Prostate gland (tissue), 2 donors: ENCODE measurements at regions not wholly inside any gene's neighbourhood (a gene's known extent, or its start where the extent isn't known, plus 50 kb on each side); places are given as distances from the start of the nearest gene placed in this dataset.

Experiments
- DNase-seq: peaks from one replicate; pipeline ENCODE4 v3.0.0-alpha.2; 2019; ENCODE audit warnings: low spot score
- H3K27ac ChIP-seq, 2 donors: fragments of 200-600 bp; sonication (generic); 2 replicates each; pipeline ENCODE4 v1.5.1; 2017 to 2019
- H3K27me3 ChIP-seq: fragments of 200-600 bp; sonication (generic); replicated peaks from 2 replicates; pipeline ENCODE4 v1.5.1; 2019; ENCODE audit not compliant: insufficient read depth
- H3K36me3 ChIP-seq, 2 donors: fragments of 200-600 bp; sonication (generic); 1 replicate in 1 of 2; 2 replicates in 1 of 2; pipeline versions ENCODE4 v1.5.1 to v1.8.1; 2017 to 2019
- H3K4me1 ChIP-seq: fragments of 200-600 bp; sonication (generic); replicated peaks from 2 replicates; pipeline ENCODE4 v1.5.1; 2019
- H3K4me3 ChIP-seq, 2 donors: fragments of 200-600 bp; sonication (generic); 2 replicates each; pipeline ENCODE4 v1.5.1; 2017 to 2019
- H3K9me3 ChIP-seq: fragments of 200-600 bp; sonication (generic); 2 replicates; pipeline ENCODE4 v1.5.1; 2017
- CTCF ChIP-seq, 4 experiments: fragments of 200-600 bp in 2 of 4; fragments of 450-650 bp in 2 of 4; sonication (generic) in 2 of 4; IDR thresholded peaks; 1 replicate in 3 of 4; 2 replicates in 1 of 4; pipeline ENCODE4 v1.5.1; 2016 to 2019; ENCODE audit warnings: antibody characterized with exemption in 4 of 4, mild to moderate bottlenecking in 2 of 4, moderate library complexity in 2 of 4
- POLR2A ChIP-seq: fragments of 450-650 bp; IDR thresholded peaks from one replicate; pipeline ENCODE4 v1.6.1; 2016; ENCODE audit warnings: antibody characterized with exemption, mild to moderate bottlenecking
- POLR2AphosphoS5 ChIP-seq: sonication (generic); formaldehyde crosslinking; IDR thresholded peaks from one replicate; pipeline ENCODE4 v1.6.1; 2017; ENCODE audit warnings: antibody characterized with exemption
- WGBS: methylation state at CpG from one replicate; pipeline ENCODE4 v1.1.5; 2018; 5-methylcytosine and 5-hydroxymethylcytosine counted together
- intact Hi-C: fragments of 100-400 bp; cut with DNase I; formaldehyde crosslinking; loops from one replicate; pipeline ENCODE4 v1.14.2; 2022

- H3K9me3 ChIP-seq: no peaks in the 10 kb centered on the region
- H3K4me3 ChIP-seq: no peak overlapping the region
- 56% methylated on average over 2 of the region's 2 CpGs for WGBS
- no peak for TF ChIP-seq CTCF (IDR thresholded peaks at IDR 0.05)
- DNase-seq: no peak
- no peaks in the 10 kb centered on the region for H3K4me1 ChIP-seq
- no peaks in the 10 kb centered on the region for H3K27me3 ChIP-seq
- H3K36me3 ChIP-seq: no peaks in the 10 kb centered on the region
- H3K27ac ChIP-seq: no peak overlapping the region
- intact Hi-C loops: no loop called here
Observed at GRCh38 chr5:174275959-174276358, 230.5 kb downstream of the NSG2 start.

DNA sequence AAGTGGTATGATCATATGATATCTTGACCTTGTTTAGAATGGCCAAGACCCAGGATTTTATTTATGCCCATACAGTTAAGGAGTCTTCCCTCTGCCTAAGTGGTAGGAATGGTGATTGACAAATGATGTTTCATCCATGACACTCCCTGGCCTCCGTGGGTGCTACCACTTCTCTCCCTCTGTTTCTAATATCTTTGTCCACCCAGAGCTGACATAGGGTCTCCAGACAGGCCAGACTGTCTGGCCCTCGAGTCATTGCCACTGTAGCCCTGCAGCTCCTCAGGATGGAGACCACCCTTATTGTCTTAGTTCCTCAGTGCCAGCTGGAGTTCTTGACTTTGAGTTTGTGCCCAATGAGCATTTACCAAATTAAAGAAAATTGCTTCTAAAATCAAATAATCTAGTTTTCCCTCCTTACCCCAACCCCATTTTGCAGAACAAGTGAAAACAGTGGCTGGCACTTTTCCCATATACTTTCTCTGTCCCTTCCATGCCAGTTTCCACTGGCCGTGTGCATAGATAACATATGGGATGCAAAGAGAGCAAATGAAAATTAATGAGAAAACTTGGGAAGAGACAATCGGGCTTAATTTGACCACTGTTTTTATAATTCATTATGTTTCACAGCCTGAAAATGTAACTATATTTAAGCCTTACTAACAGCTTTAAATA, 235.7 kb downstream of the NSG2 start:
- H3K4me1 ChIP-seq: no peaks in the 10 kb centered on the region
- no peaks in the 10 kb centered on the region for H3K9me3 ChIP-seq
- DNase-seq: no peak
- intact Hi-C loops: no loop called here
- no peaks in the 10 kb centered on the region for H3K27me3 ChIP-seq
- H3K4me3 ChIP-seq: no peak overlapping the region
- H3K36me3 ChIP-seq: no peaks in the 10 kb centered on the region
- TF ChIP-seq POLR2AphosphoS5: no peak
- TF ChIP-seq CTCF (IDR thresholded peaks at IDR 0.05): no peak
- TF ChIP-seq POLR2A: no peak
- 81% methylated on average over 4 of the region's 4 CpGs for WGBS
- no peak overlapping the region for H3K27ac ChIP-seq

- H3K27me3 ChIP-seq: no peaks in the 10 kb centered on the region
- WGBS: 83% methylated on average over 5 of the region's 5 CpGs
Observed at GRCh38 chr5:174281855-174282254, 236.3 kb downstream of the NSG2 start.

DNA sequence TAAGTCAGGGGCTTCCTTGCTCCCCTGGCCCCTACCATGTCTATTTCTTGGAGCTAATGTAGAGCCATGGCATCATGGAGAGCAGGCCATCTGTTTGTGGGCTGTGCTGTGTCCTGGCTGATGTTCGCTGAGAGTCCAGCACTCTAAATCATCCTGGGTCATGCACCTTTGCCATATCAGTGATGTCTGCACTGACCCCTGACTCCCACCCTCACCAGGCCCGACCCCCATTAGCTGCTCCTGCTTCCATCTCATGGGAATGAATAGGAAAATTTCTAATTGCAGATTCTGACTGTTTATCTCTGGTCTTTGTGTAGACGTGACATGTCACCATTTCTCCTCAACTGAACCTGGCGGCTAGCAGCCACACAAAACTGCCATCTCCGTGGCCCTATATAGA, 236.9 kb downstream of the NSG2 start:
- Histone ChIP-seq H3K27ac (no peak overlapping the region), H3K4me3 (no peak overlapping the region), H3K27me3 (no peaks in the 10 kb centered on the region), H3K4me1 (no peaks in the 10 kb centered on the region), H3K9me3 (no peaks in the 10 kb centered on the region), H3K36me3 (no peaks in the 10 kb centered on the region)
- 85% methylated on average over 5 of the region's 5 CpGs for WGBS
- intact Hi-C loops: no loop called here
- TF ChIP-seq POLR2A: no peak
- TF ChIP-seq POLR2AphosphoS5: no peak
- no peak for TF ChIP-seq CTCF (IDR thresholded peaks at IDR 0.05)
- no peak for DNase-seq

More at GRCh38 chr5:174281855-174282254, 236.3 kb downstream of the NSG2 start:
- no peak overlapping the region for H3K27ac ChIP-seq
- H3K4me3 ChIP-seq: no peak overlapping the region
- no peaks in the 10 kb centered on the region for H3K4me1 ChIP-seq
- no peaks in the 10 kb centered on the region for H3K36me3 ChIP-seq
- TF ChIP-seq POLR2AphosphoS5 (no peak), POLR2A (no peak), CTCF (IDR thresholded peaks at IDR 0.05) (no peak)
- H3K9me3 ChIP-seq: no peaks in the 10 kb centered on the region
- DNase-seq: no peak
- intact Hi-C loops: no loop called here

GRCh38 chr5:174283211-174284005, 237.9 kb downstream of the NSG2 start:
- H3K36me3 ChIP-seq: no peaks in the 10 kb centered on the region
- no peak overlapping the region for H3K27ac ChIP-seq
- H3K4me1 ChIP-seq: no peaks in the 10 kb centered on the region
- H3K27me3 ChIP-seq: no peaks in the 10 kb centered on the region
- intact Hi-C loops: no loop called here
- H3K4me3 ChIP-seq: no peak overlapping the region
- H3K9me3 ChIP-seq: no peaks in the 10 kb centered on the region
- DNase-seq: no peak
- 57% methylated on average over 9 of the region's 9 CpGs for WGBS
- TF ChIP-seq POLR2AphosphoS5 (no peak), POLR2A (no peak), CTCF (IDR thresholded peaks at IDR 0.05) (no peak)
